Thyroid gland (tissue), 4 donors: ENCODE measurements at regions not wholly inside any gene's neighbourhood (a gene's known extent, or its start where the extent isn't known, plus 50 kb on each side); places are given as distances from the start of the nearest gene placed in this dataset.
A peak's percentile ranks its signal among the peaks of the same experiment; 100 is the strongest.

Experiments used
- CTCF ChIP-seq, 6 experiments: fragments of 200-600 bp in 3 of 6; fragments of 450-650 bp in 3 of 6; sonication (generic) in 3 of 6; IDR thresholded peaks; one replicate each; pipeline ENCODE4 v1.5.1; 2016 to 2019; ENCODE audit warnings: antibody characterized with exemption in 6 of 6, mild to moderate bottlenecking in 2 of 6, inconsistent platforms in 1 of 6, moderate library complexity in 1 of 6
- POLR2A ChIP-seq, 2 donors: fragments of 450-650 bp; IDR thresholded peaks; one replicate each; pipeline ENCODE4 v1.6.1; 2017; ENCODE audit warnings: antibody characterized with exemption in 2 of 2, mild to moderate bottlenecking in 2 of 2, moderate library complexity in 1 of 2

- peak in 2 of 6 experiments; percentile 19 for TF ChIP-seq CTCF (IDR thresholded peaks at IDR 0.05)
- no peak for TF ChIP-seq POLR2A (IDR thresholded peaks at IDR 0.05)
These were observed 479.3 kb upstream of the ZFHX3 start for GRCh38 chr16:73527187-73527586.
